Vagina (tissue), 2 donors: ENCODE measurements at regions not wholly inside any gene's neighbourhood (a gene's known extent, or its start where the extent isn't known, plus 50 kb on each side); places are given as distances from the start of the nearest gene placed in this dataset.

ENCODE experiments used
- DNase-seq, 2 donors: peaks; one replicate each; pipeline ENCODE4 v3.0.0-alpha.2; 2017; ENCODE audit errors: extremely low spot score in 2 of 2
- H3K27ac ChIP-seq: fragments of 200-600 bp; sonication (generic); one replicate; pipeline ENCODE4 v1.5.1; 2019
- H3K27me3 ChIP-seq: fragments of 200-600 bp; sonication (generic); one replicate; pipeline ENCODE4 v1.5.1; 2019
- H3K36me3 ChIP-seq, 2 donors: fragments of 200-600 bp; sonication (generic); one replicate each; pipeline ENCODE4 v1.5.1; 2017 to 2019
- H3K4me1 ChIP-seq: fragments of 200-600 bp; sonication (generic); one replicate; pipeline ENCODE4 v1.5.1; 2019
- H3K4me3 ChIP-seq, 2 donors: fragments of 200-600 bp; sonication (generic); 1 replicate in 1 of 2; 2 replicates in 1 of 2; pipeline ENCODE4 v1.5.1; 2016 to 2019
- H3K9me3 ChIP-seq: fragments of 200-600 bp; sonication (generic); one replicate; pipeline ENCODE4 v1.5.1; 2019
- CTCF ChIP-seq, 3 experiments: fragments of 450-650 bp in 2 of 3; fragments of 200-600 bp in 1 of 3; sonication (generic) in 1 of 3; IDR thresholded peaks; one replicate each; pipeline ENCODE4 v1.5.1; 2017 to 2019; ENCODE audit warnings: antibody characterized with exemption in 3 of 3, mild to moderate bottlenecking in 2 of 3, moderate library complexity in 2 of 3
- POLR2A ChIP-seq, 2 donors: fragments of 450-650 bp; IDR thresholded peaks; one replicate each; pipeline ENCODE4 v1.6.1; 2017; ENCODE audit warnings: antibody characterized with exemption in 2 of 2, mild to moderate bottlenecking in 2 of 2, moderate library complexity in 2 of 2
- POLR2AphosphoS5 ChIP-seq, 2 donors: sonication (generic); formaldehyde crosslinking; IDR thresholded peaks; one replicate each; pipeline ENCODE4 v1.9.0; 2017; ENCODE audit warnings: antibody characterized with exemption in 2 of 2, mild to moderate bottlenecking in 2 of 2, low read depth in 1 of 2; ENCODE audit not compliant: insufficient read depth in 1 of 2
- intact Hi-C: fragments of 100-400 bp; cut with DNase I; formaldehyde crosslinking; loops from one replicate; pipeline ENCODE4 v1.15.1; 2023

- peak in 1 of 2 donors; percentile 14 for DNase-seq
- H3K27me3 ChIP-seq = no peaks in the 10 kb centered on the region
- no peaks in the 10 kb centered on the region for H3K36me3 ChIP-seq
- H3K4me1 ChIP-seq = no peaks in the 10 kb centered on the region
- intact Hi-C loops = no loop called here
- no peak for TF ChIP-seq CTCF (IDR thresholded peaks at IDR 0.05)
- TF ChIP-seq POLR2A (IDR thresholded peaks at IDR 0.05) = no peak
- no peak for TF ChIP-seq POLR2AphosphoS5 (IDR thresholded peaks at IDR 0.05; ENCODE audit: insufficient read depth in 1 of 2, low read depth in 1 of 2)
- no peaks in the 10 kb centered on the region for H3K9me3 ChIP-seq
- H3K27ac ChIP-seq = no peak overlapping the region
- H3K4me3 ChIP-seq = no peak overlapping the region
Observed at GRCh38 chr2:105634198-105634597, 110.5 kb upstream of the NCK2 start.

- Histone ChIP-seq H3K27ac (no peak overlapping the region), H3K27me3 (no peaks in the 10 kb centered on the region), H3K4me1 (no peaks in the 10 kb centered on the region), H3K9me3 (no peaks in the 10 kb centered on the region), H3K4me3 (no peak overlapping the region), H3K36me3 (no peaks in the 10 kb centered on the region)
- DNase-seq = no peak
- TF ChIP-seq CTCF (IDR thresholded peaks at IDR 0.05) (no peak), POLR2A (IDR thresholded peaks at IDR 0.05) (no peak), POLR2AphosphoS5 (IDR thresholded peaks at IDR 0.05; ENCODE audit: insufficient read depth in 1 of 2, low read depth in 1 of 2) (no peak)
- intact Hi-C loops = no loop called here
Observed at GRCh38 chr2:105631922-105632321, 112.8 kb upstream of the NCK2 start.

- no peaks in the 10 kb centered on the region for H3K9me3 ChIP-seq
- no peaks in the 10 kb centered on the region for H3K27me3 ChIP-seq
- TF ChIP-seq POLR2A (IDR thresholded peaks at IDR 0.05) = no peak
- TF ChIP-seq CTCF (IDR thresholded peaks at IDR 0.05) = no peak
- no peak for TF ChIP-seq POLR2AphosphoS5 (IDR thresholded peaks at IDR 0.05; ENCODE audit: insufficient read depth in 1 of 2, low read depth in 1 of 2)
- no peaks in the 10 kb centered on the region for H3K36me3 ChIP-seq
- no peak overlapping the region for H3K4me3 ChIP-seq
- H3K4me1 ChIP-seq = no peaks in the 10 kb centered on the region
- intact Hi-C loops = no loop called here
- H3K27ac ChIP-seq = no peak overlapping the region
- DNase-seq = no peak
Observed at GRCh38 chr2:105631011-105631410, 113.7 kb upstream of the NCK2 start.

- Histone ChIP-seq H3K36me3 (no peaks in the 10 kb centered on the region), H3K27me3 (no peaks in the 10 kb centered on the region), H3K4me3 (no peak overlapping the region), H3K27ac (no peak overlapping the region), H3K4me1 (no peaks in the 10 kb centered on the region), H3K9me3 (no peaks in the 10 kb centered on the region)
- intact Hi-C loops = no loop called here
- TF ChIP-seq POLR2AphosphoS5 (IDR thresholded peaks at IDR 0.05; ENCODE audit: insufficient read depth in 1 of 2, low read depth in 1 of 2) (no peak), CTCF (IDR thresholded peaks at IDR 0.05) (no peak), POLR2A (IDR thresholded peaks at IDR 0.05) (no peak)
- DNase-seq = no peak
Observed at GRCh38 chr2:105629634-105630033, 115.1 kb upstream of the NCK2 start.

GRCh38 chr2:105627534-105627933 lies 117.2 kb upstream of the NCK2 start:
- Histone ChIP-seq H3K36me3 (no peaks in the 10 kb centered on the region), H3K27me3 (no peaks in the 10 kb centered on the region), H3K4me3 (no peak overlapping the region), H3K27ac (no peak overlapping the region), H3K9me3 (no peaks in the 10 kb centered on the region), H3K4me1 (no peaks in the 10 kb centered on the region)
- intact Hi-C loops = no loop called here
- no peak for DNase-seq
- no peak for TF ChIP-seq POLR2A (IDR thresholded peaks at IDR 0.05)
- TF ChIP-seq CTCF (IDR thresholded peaks at IDR 0.05) = no peak
- TF ChIP-seq POLR2AphosphoS5 (IDR thresholded peaks at IDR 0.05; ENCODE audit: insufficient read depth in 1 of 2, low read depth in 1 of 2) = no peak
